HepG2 (cell line): ENCODE measurements at regions not wholly inside any gene's neighbourhood (a gene's known extent, or its start where the extent isn't known, plus 50 kb on each side); places are given as distances from the start of the nearest gene placed in this dataset.

ENCODE experiments used
- ATAC-seq: fragments of 200-7000 bp; cut with Tn5 transposase; 3 replicates; pipeline ENCODE4 v1.9.1; 2020; ENCODE audit warnings: mild to moderate bottlenecking, moderate library complexity
- BruUV-seq: library from RNA; stranded (reverse); fragments of 400-500 nt; replicated peaks from 2 replicates; lab custom pipeline; 2021; lab: Mats Ljungman, UMichigan
- CTCF ChIA-PET: fragments of 300-600 bp; formaldehyde crosslinking; extraction: SDS; loops from one replicate; lab custom pipeline; 2021; ENCODE audit warnings: low total read pairs, inconsistent platforms, low intra/inter-chr PET ratio; lab: Yijun Ruan, JAX
- POLR2A ChIA-PET: fragments of 350-600 bp; sonication (Branson Sonifier 250); formaldehyde crosslinking; loops from one replicate; lab custom pipeline; 2020; ENCODE audit warnings: antibody characterized with exemption, inconsistent platforms; lab: Yijun Ruan, JAX
- DNase-seq: peaks from one replicate; pipeline ENCODE4 v3.0.0-alpha.2; 2015; ENCODE audit warnings: low spot score
- FAIRE-seq: peaks from 3 replicates; lab custom pipeline; 2011; peaks lifted over from hg19 to GRCh38; lab: Jason Lieb, UNC
- H2AFZ ChIP-seq: one replicate; pipeline ENCODE4 v1.6.1; 2011; ENCODE audit warnings: low read length, inconsistent platforms
- H3K27ac ChIP-seq: fragments of 300-600 bp; 3 replicates; pipeline ENCODE4 v1.8.0; 2011; ENCODE audit warnings: mixed run types, mild to moderate bottlenecking, mixed read lengths, low read length, inconsistent platforms; ENCODE audit not compliant: insufficient read depth; ENCODE audit errors: extremely low read length
- H3K27me3 ChIP-seq, 2 experiments: fragments of 200-600 bp in 1 of 2; 2 replicates in 1 of 2; 3 replicates in 1 of 2; pipeline versions ENCODE4 v1.6.0 to v1.8.0; 2011; ENCODE audit warnings: low read length in 2 of 2, mild to moderate bottlenecking in 2 of 2, moderate library complexity in 2 of 2, inconsistent platforms in 1 of 2; ENCODE audit not compliant: insufficient read depth in 2 of 2, control insufficient read depth in 1 of 2
- H3K36me3 ChIP-seq, 2 experiments: fragments of 200-600 bp in 1 of 2; replicated peaks in 1 of 2; 2 replicates in 1 of 2; 3 replicates in 1 of 2; pipeline versions ENCODE4 v1.5.1 to v1.8.0; 2011; ENCODE audit warnings: low read length in 2 of 2, inconsistent platforms in 1 of 2; ENCODE audit not compliant: insufficient read depth in 2 of 2, control insufficient read depth in 1 of 2
- H3K4me1 ChIP-seq: 2 replicates; pipeline ENCODE4 v1.5.1; 2012; ENCODE audit warnings: low read length, inconsistent platforms; ENCODE audit not compliant: insufficient read depth
- H3K4me2 ChIP-seq: 2 replicates; pipeline ENCODE4 v1.6.0; 2011; ENCODE audit warnings: low read depth, low read length, inconsistent platforms
- H3K4me3 ChIP-seq, 3 experiments: fragments of 200-600 bp in 1 of 3; sonication (generic), shearing (Covaris generic) in 1 of 3; replicated peaks in 1 of 3; 2 replicates each; pipeline ENCODE4 v1.5.1; 2011 to 2016; ENCODE audit warnings: low read length in 3 of 3, inconsistent platforms in 2 of 3, low read depth in 2 of 3, mild to moderate bottlenecking in 2 of 3, control low read depth in 1 of 3, mixed read lengths in 1 of 3; ENCODE audit not compliant: insufficient read depth in 1 of 3
- H3K79me2 ChIP-seq: one replicate; pipeline ENCODE4 v1.6.1; 2011; ENCODE audit warnings: low read length, inconsistent platforms; ENCODE audit not compliant: insufficient read depth
- H3K9ac ChIP-seq: 2 replicates; pipeline ENCODE4 v1.6.0; 2011; ENCODE audit warnings: mild to moderate bottlenecking, low read depth, low read length, inconsistent platforms; ENCODE audit not compliant: insufficient read depth
- H3K9me3 ChIP-seq: 2 replicates; pipeline ENCODE4 v1.5.1; 2012; ENCODE audit warnings: mild to moderate bottlenecking, low read length
- H4K20me1 ChIP-seq: 2 replicates; pipeline ENCODE4 v1.6.0; 2011; ENCODE audit warnings: inconsistent platforms, mild to moderate bottlenecking, low read length, moderate library complexity; ENCODE audit not compliant: insufficient read depth
- DNMT3B ChIP-seq: conservative IDR thresholded peaks from 2 replicates; pipeline ENCODE4 v1.6.1; 2016; ENCODE audit warnings: missing biosample characterization, control low read depth
- GPN1 ChIP-seq: sonication (generic); formaldehyde crosslinking; IDR thresholded peaks from 2 replicates; pipeline ENCODE4 v1.5.1; 2020; ENCODE audit warnings: missing genetic modification reagents, borderline replicate concordance
- KDM4B ChIP-seq: sonication (generic); formaldehyde crosslinking; IDR thresholded peaks from 2 replicates; pipeline ENCODE4 v1.4.0; 2020; ENCODE audit warnings: missing genetic modification reagents
- MATR3 ChIP-seq: sonication (generic); formaldehyde crosslinking; IDR thresholded peaks from 2 replicates; pipeline ENCODE4 v1.4.0; 2020; ENCODE audit warnings: missing genetic modification reagents
- MEF2D ChIP-seq: sonication (generic); formaldehyde crosslinking; IDR thresholded peaks from 2 replicates; pipeline ENCODE4 v1.5.1; 2020; ENCODE audit warnings: mild to moderate bottlenecking, missing genetic modification reagents
- SAFB2 ChIP-seq: sonication (generic); formaldehyde crosslinking; IDR thresholded peaks from 2 replicates; pipeline ENCODE4 v1.5.1; 2020; ENCODE audit warnings: missing genetic modification reagents, low read depth, mild to moderate bottlenecking, borderline replicate concordance
- ZIK1 ChIP-seq: sonication (generic); formaldehyde crosslinking; IDR thresholded peaks from 2 replicates; pipeline ENCODE4 v1.5.0; 2020; ENCODE audit warnings: mild to moderate bottlenecking, low read depth, missing genetic modification reagents, borderline replicate concordance
- ZNF343 ChIP-seq: sonication (generic); formaldehyde crosslinking; IDR thresholded peaks from 2 replicates; pipeline ENCODE4 v1.4.0; 2020; ENCODE audit warnings: mild to moderate bottlenecking, missing genetic modification reagents
- ZNF614 ChIP-seq: IDR thresholded peaks from 2 replicates; pipeline ENCODE4 v1.6.1; 2018; ENCODE audit warnings: missing biosample characterization, missing genetic modification reagents, inconsistent platforms, borderline replicate concordance
- WGBS: methylation state at CpG from one replicate; pipeline ENCODE4 v1.1.6; 2017; ENCODE audit warnings: low lambda C conversion rate; 5-methylcytosine and 5-hydroxymethylcytosine counted together
- in situ Hi-C: cut with HindIII; loops from 2 replicates; pipeline ENCODE4 v1.10.0; 2017; ENCODE audit warnings: low pct_unique_long_range_greater_than_20kb; ENCODE audit not compliant: extremely low pct_ligation_motif_present
- intact Hi-C: fragments of 100-400 bp; cut with micrococcal nuclease; formaldehyde crosslinking; loops from one replicate; pipeline ENCODE4 v1.10.0; 2022; ENCODE audit not compliant: unreplicated experiment
- TF ChIP-seq, protein P1 (sequence below): sonication (generic); formaldehyde crosslinking; IDR thresholded peaks from 2 replicates; pipeline ENCODE4 v1.9.0; 2021; ENCODE audit warnings: missing genetic modification reagents, mild to moderate bottlenecking, borderline replicate concordance
- TF ChIP-seq, protein P2 (sequence below): sonication (generic); formaldehyde crosslinking; IDR thresholded peaks from 2 replicates; pipeline ENCODE4 v1.4.0; 2020; ENCODE audit warnings: mild to moderate bottlenecking, missing genetic modification reagents
- TF ChIP-seq, protein P3 (sequence below): sonication (generic); formaldehyde crosslinking; conservative IDR thresholded peaks from 2 replicates; pipeline ENCODE4 v1.4.0; 2020; ENCODE audit warnings: mild to moderate bottlenecking, missing genetic modification reagents, moderate library complexity

DNA sequence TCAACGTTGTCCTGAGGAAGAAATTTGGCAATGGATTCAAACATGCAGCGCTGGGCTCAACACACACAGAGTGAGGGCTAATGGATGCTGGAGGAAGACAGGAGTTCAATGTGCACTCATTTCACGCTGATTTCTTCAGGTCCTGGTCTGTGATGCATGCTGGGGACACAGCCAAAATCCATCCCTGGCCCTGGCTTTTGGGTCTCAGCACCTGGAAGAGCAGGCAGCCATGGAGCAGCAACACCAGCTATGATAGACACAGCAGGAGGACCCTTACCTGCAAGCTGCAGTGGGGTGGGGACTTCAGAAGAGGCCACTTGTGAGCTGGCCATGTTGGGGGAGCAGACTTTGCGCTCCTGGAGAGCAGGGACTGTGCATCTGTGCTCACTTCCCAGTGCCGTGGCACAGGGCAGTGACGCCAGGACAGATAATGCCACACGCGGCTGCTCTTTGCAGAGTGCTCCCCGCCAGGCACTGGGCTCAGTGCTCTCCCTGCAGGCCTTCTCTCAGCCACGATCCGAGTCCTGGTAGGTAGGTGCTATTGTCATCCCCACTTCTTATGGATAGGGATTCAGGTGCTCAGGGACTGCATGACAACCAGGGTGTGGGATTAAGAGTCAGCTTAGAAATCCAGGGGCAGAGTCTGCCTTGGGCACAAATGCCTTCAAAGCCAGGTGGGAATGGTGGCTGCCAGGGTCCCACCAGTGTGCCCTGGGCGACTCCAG lies 138.8 kb upstream of the UNC5B start:
- H3K9ac ChIP-seq = no peak overlapping the region
- no peak for TF ChIP-seq GPN1 (CRISPR knock-in tag)
- TF ChIP-seq, protein P1, sequence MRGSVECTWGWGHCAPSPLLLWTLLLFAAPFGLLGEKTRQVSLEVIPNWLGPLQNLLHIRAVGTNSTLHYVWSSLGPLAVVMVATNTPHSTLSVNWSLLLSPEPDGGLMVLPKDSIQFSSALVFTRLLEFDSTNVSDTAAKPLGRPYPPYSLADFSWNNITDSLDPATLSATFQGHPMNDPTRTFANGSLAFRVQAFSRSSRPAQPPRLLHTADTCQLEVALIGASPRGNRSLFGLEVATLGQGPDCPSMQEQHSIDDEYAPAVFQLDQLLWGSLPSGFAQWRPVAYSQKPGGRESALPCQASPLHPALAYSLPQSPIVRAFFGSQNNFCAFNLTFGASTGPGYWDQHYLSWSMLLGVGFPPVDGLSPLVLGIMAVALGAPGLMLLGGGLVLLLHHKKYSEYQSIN = no peak
- no peak for TF ChIP-seq DNMT3B (CRISPR knock-in tag)
- no peak for TF ChIP-seq ZNF614 (CRISPR knock-in tag)
- TF ChIP-seq, all 625 proteins: peak for 0
- Histone ChIP-seq H2AFZ (no peak overlapping the region), H3K4me1 (no peaks in the 10 kb centered on the region), H4K20me1 (no peaks in the 10 kb centered on the region), H3K4me3 (no peak overlapping the region), H3K36me3 (no peaks in the 10 kb centered on the region), H3K27ac (no peak overlapping the region), H3K79me2 (no peaks in the 10 kb centered on the region), H3K9me3 (no peaks in the 10 kb centered on the region), H3K4me2 (no peak overlapping the region), H3K27me3 (peaks cover 10 to 77% of the 10 kb centered on the region in 2 experiments; a peak in 4 of 5 replicates)
- in situ Hi-C loops = no loop called here
- CTCF ChIA-PET = no interaction called here
- DNase-seq (no peak), ATAC-seq (no peak), FAIRE-seq (no peak)
- intact Hi-C loops = no loop called here
- no TSS peak for BruUV-seq
- POLR2A ChIA-PET = no interaction called here
- 11% methylated on average over 5 of the region's 12 CpGs for WGBS

DNA sequence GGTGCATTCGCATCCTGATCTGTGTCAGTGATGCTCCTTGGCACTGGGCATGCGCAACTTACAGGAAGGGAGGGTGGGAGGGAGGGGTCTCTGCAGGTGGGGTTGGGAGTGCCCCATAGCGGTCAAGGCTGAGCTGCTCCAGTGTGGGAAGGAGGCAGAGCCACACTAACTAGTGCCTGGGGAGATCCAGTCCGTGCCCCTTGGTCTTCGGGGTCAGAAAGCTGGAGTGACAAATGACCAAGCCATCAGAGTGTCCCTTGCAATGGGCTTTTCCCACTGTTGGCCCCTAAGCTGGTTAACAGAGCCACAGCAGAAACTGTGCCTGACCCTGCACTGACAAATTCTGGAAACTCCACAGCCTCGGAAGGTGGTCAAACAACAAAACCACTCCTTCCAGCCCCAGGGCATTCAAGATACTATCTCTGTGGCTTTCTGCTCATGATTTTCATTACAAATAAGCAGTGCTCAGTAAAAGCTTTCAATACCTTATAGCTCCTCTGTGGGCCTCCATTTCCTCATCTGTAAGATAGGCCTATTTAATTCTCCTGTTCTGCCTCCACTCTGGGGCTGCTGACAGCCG lies 138.1 kb upstream of the UNC5B start:
- no TSS peak for BruUV-seq
- no peak overlapping the region for H3K27ac ChIP-seq
- H3K9ac ChIP-seq = no peak overlapping the region
- DNase-seq = no peak
- ChIA-PET POLR2A (no interaction called here), CTCF (no interaction called here)
- no peaks in the 10 kb centered on the region for H4K20me1 ChIP-seq
- H3K36me3 ChIP-seq = no peaks in the 10 kb centered on the region
- no peak overlapping the region for H3K4me2 ChIP-seq
- no peaks in the 10 kb centered on the region for H3K79me2 ChIP-seq
- no peaks in the 10 kb centered on the region for H3K4me1 ChIP-seq
- peaks cover 7 to 75% of the 10 kb centered on the region in 2 experiments; a peak in 4 of 5 replicates for H3K27me3 ChIP-seq
- H3K9me3 ChIP-seq = no peaks in the 10 kb centered on the region
- in situ Hi-C loops (no loop called here), intact Hi-C loops (no loop called here)
- H3K4me3 ChIP-seq = no peak overlapping the region
- no peak for FAIRE-seq
- 59% methylated on average over 4 of the region's 7 CpGs for WGBS
- ATAC-seq = no peak
- no peak overlapping the region for H2AFZ ChIP-seq
- TF ChIP-seq, protein P2, sequence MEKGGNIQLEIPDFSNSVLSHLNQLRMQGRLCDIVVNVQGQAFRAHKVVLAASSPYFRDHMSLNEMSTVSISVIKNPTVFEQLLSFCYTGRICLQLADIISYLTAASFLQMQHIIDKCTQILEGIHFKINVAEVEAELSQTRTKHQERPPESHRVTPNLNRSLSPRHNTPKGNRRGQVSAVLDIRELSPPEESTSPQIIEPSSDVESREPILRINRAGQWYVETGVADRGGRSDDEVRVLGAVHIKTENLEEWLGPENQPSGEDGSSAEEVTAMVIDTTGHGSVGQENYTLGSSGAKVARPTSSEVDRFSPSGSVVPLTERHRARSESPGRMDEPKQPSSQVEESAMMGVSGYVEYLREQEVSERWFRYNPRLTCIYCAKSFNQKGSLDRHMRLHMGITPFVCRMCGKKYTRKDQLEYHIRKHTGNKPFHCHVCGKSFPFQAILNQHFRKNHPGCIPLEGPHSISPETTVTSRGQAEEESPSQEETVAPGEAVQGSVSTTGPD = no peak
- TF ChIP-seq ZIK1 = no peak
- TF ChIP-seq ZNF343 (CRISPR knock-in tag) = no peak
- no peak for TF ChIP-seq SAFB2 (CRISPR knock-in tag)
- TF ChIP-seq KDM4B (CRISPR knock-in tag) = no peak
- TF ChIP-seq MEF2D (CRISPR knock-in tag) = no peak
- TF ChIP-seq, protein P3, sequence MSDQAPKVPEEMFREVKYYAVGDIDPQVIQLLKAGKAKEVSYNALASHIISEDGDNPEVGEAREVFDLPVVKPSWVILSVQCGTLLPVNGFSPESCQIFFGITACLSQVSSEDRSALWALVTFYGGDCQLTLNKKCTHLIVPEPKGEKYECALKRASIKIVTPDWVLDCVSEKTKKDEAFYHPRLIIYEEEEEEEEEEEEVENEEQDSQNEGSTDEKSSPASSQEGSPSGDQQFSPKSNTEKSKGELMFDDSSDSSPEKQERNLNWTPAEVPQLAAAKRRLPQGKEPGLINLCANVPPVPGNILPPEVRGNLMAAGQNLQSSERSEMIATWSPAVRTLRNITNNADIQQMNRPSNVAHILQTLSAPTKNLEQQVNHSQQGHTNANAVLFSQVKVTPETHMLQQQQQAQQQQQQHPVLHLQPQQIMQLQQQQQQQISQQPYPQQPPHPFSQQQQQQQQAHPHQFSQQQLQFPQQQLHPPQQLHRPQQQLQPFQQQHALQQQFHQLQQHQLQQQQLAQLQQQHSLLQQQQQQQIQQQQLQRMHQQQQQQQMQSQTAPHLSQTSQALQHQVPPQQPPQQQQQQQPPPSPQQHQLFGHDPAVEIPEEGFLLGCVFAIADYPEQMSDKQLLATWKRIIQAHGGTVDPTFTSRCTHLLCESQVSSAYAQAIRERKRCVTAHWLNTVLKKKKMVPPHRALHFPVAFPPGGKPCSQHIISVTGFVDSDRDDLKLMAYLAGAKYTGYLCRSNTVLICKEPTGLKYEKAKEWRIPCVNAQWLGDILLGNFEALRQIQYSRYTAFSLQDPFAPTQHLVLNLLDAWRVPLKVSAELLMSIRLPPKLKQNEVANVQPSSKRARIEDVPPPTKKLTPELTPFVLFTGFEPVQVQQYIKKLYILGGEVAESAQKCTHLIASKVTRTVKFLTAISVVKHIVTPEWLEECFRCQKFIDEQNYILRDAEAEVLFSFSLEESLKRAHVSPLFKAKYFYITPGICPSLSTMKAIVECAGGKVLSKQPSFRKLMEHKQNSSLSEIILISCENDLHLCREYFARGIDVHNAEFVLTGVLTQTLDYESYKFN (CRISPR knock-in tag) = no peak
- TF ChIP-seq MATR3 (CRISPR knock-in tag) = no peak
